Thyroid gland (tissue), 4 donors: ENCODE measurements at regions not wholly inside any gene's neighbourhood (a gene's known extent, or its start where the extent isn't known, plus 50 kb on each side); places are given as distances from the start of the nearest gene placed in this dataset.

Experiments
- DNase-seq, 2 donors: peaks; one replicate each; pipeline ENCODE4 v3.0.0-alpha.2; 2019
- H3K27ac ChIP-seq, 3 donors: fragments of 200-600 bp; sonication (generic); 1 replicate in 2 of 3; 2 replicates in 1 of 3; pipeline ENCODE4 v1.5.1; 2016 to 2019; ENCODE audit warnings: mild to moderate bottlenecking in 1 of 3, moderate library complexity in 1 of 3
- H3K27me3 ChIP-seq: fragments of 200-600 bp; sonication (generic); one replicate; pipeline ENCODE4 v1.5.1; 2019
- H3K36me3 ChIP-seq, 2 donors: fragments of 200-600 bp; sonication (generic); one replicate each; pipeline ENCODE4 v1.5.1; 2016 to 2019
- H3K4me1 ChIP-seq, 2 donors: fragments of 200-600 bp; sonication (generic); one replicate each; pipeline ENCODE4 v1.5.1; 2017 to 2019
- H3K4me3 ChIP-seq, 3 donors: fragments of 200-600 bp; sonication (generic); replicated peaks in 1 of 3; 1 replicate in 2 of 3; 2 replicates in 1 of 3; pipeline ENCODE4 v1.5.1; 2016; ENCODE audit warnings: mild to moderate bottlenecking in 1 of 3
- H3K9me3 ChIP-seq: fragments of 200-600 bp; sonication (generic); one replicate; pipeline ENCODE4 v1.5.1; 2017
- POLR2A ChIP-seq, 2 donors: fragments of 450-650 bp; IDR thresholded peaks; one replicate each; pipeline ENCODE4 v1.6.1; 2017; ENCODE audit warnings: antibody characterized with exemption in 2 of 2, mild to moderate bottlenecking in 2 of 2, moderate library complexity in 1 of 2
- WGBS, 2 donors: methylation state at CpG; one replicate each; pipeline ENCODE4 v1.1.5; 2017; 5-methylcytosine and 5-hydroxymethylcytosine counted together
- intact Hi-C: fragments of 100-400 bp; cut with DNase I; formaldehyde crosslinking; loops from one replicate; pipeline ENCODE4 v1.15.1; 2023
- TF ChIP-seq, protein P1 (sequence below), 6 experiments: fragments of 200-600 bp in 3 of 6; fragments of 450-650 bp in 3 of 6; sonication (generic) in 3 of 6; IDR thresholded peaks; one replicate each; pipeline ENCODE4 v1.5.1; 2016 to 2019; ENCODE audit warnings: antibody characterized with exemption in 6 of 6, mild to moderate bottlenecking in 2 of 6, inconsistent platforms in 1 of 6, moderate library complexity in 1 of 6

- H3K4me1 ChIP-seq: no peaks in the 10 kb centered on the region
- intact Hi-C loops: no loop called here
- H3K4me3 ChIP-seq: no peak overlapping the region
- no peak for DNase-seq
- H3K36me3 ChIP-seq: no peaks in the 10 kb centered on the region
- H3K27me3 ChIP-seq: no peaks in the 10 kb centered on the region
- TF ChIP-seq, protein P1, sequence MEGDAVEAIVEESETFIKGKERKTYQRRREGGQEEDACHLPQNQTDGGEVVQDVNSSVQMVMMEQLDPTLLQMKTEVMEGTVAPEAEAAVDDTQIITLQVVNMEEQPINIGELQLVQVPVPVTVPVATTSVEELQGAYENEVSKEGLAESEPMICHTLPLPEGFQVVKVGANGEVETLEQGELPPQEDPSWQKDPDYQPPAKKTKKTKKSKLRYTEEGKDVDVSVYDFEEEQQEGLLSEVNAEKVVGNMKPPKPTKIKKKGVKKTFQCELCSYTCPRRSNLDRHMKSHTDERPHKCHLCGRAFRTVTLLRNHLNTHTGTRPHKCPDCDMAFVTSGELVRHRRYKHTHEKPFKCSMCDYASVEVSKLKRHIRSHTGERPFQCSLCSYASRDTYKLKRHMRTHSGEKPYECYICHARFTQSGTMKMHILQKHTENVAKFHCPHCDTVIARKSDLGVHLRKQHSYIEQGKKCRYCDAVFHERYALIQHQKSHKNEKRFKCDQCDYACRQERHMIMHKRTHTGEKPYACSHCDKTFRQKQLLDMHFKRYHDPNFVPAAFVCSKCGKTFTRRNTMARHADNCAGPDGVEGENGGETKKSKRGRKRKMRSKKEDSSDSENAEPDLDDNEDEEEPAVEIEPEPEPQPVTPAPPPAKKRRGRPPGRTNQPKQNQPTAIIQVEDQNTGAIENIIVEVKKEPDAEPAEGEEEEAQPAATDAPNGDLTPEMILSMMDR (IDR thresholded peaks at IDR 0.05): no peak
- TF ChIP-seq POLR2A (IDR thresholded peaks at IDR 0.05): no peak
- 61 to 63% methylated on average over 1 of the region's 1 CpG for WGBS, 2 donors
- H3K27ac ChIP-seq: no peak overlapping the region
- H3K9me3 ChIP-seq: no peaks in the 10 kb centered on the region
Measured at GRCh38 chr11:80420374-80420773, 979.5 kb upstream of the TENM4 start.

- intact Hi-C loops: no loop called here
- no peaks in the 10 kb centered on the region for H3K9me3 ChIP-seq
Measured at GRCh38 chr11:80417681-80418080, 976.9 kb upstream of the TENM4 start.

GRCh38 chr11:80415580-80415979 is 974.8 kb upstream of the TENM4 start:
- TF ChIP-seq, protein P1 (IDR thresholded peaks at IDR 0.05): no peak
- no peak for TF ChIP-seq POLR2A (IDR thresholded peaks at IDR 0.05)
- H3K9me3 ChIP-seq: no peaks in the 10 kb centered on the region
- H3K4me1 ChIP-seq: no peaks in the 10 kb centered on the region
- intact Hi-C loops: no loop called here
- H3K4me3 ChIP-seq: no peak overlapping the region
- DNase-seq: no peak
- H3K27ac ChIP-seq: no peak overlapping the region
- H3K27me3 ChIP-seq: no peaks in the 10 kb centered on the region
- H3K36me3 ChIP-seq: no peaks in the 10 kb centered on the region
- 85 to 89% methylated on average over 2 of the region's 2 CpGs for WGBS, 2 donors

More at GRCh38 chr11:80417681-80418080, 976.9 kb upstream of the TENM4 start:
- Histone ChIP-seq H3K4me1 (no peaks in the 10 kb centered on the region), H3K27me3 (no peaks in the 10 kb centered on the region), H3K36me3 (no peaks in the 10 kb centered on the region), H3K4me3 (no peak overlapping the region), H3K27ac (no peak overlapping the region)
- WGBS, 2 donors: 87 to 91% methylated on average over 2 of the region's 2 CpGs
- TF ChIP-seq, protein P1 (IDR thresholded peaks at IDR 0.05): no peak
- no peak for TF ChIP-seq POLR2A (IDR thresholded peaks at IDR 0.05)
- DNase-seq: no peak

DNA sequence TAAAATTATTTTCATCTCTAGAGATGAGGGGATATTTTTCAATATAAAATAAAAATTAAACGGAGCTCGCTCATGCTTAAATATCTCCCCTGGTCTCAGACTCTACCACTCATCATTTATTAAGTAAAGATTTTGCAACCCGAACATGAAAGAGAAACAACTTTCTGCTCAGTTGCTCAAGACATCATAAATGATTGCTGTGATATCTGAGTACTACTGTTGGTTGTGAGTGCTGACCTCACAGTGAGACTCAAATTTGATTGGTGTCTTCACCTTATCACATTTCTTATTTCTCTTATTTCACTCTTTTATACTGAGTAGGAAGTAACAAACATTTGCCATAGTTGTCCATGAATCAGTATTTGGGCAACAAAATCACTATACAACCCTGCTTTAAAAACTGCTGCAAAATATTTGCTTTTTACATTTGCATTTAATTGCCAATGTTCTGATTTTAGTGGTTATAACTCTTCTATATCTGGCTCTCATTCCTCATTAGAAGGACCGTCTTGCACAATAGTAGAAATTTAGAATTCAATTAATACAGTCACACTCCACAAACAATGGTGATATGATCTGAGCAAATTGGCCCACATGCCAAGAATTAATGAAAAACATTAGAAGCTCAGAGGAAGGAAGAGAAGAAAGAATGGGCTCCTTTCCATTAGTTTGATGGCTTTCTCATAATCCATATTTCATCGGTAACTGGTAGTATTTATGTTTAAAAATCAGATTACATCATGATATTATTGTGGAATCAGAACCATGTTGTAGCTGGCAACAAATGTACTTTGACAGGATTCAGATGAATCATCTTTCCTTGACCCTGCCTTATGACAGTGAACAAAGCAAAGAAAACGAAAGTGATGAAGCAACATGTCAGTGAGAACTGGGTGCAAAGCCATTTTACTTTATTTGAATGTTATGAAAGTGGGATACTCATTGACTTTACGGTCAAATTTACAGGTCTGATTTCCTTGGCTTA is 973.6 kb upstream of the TENM4 start:
- no peak overlapping the region for H3K27ac ChIP-seq
- H3K27me3 ChIP-seq: no peaks in the 10 kb centered on the region
- no peaks in the 10 kb centered on the region for H3K4me1 ChIP-seq
- H3K4me3 ChIP-seq: no peak overlapping the region
- H3K9me3 ChIP-seq: no peaks in the 10 kb centered on the region
- no peak for TF ChIP-seq POLR2A (IDR thresholded peaks at IDR 0.05)
- TF ChIP-seq, protein P1 (IDR thresholded peaks at IDR 0.05): no peak
- DNase-seq: no peak
- intact Hi-C loops: no loop called here
- 76 to 80% methylated on average over 7 of the region's 7 CpGs for WGBS, 2 donors
- H3K36me3 ChIP-seq: no peaks in the 10 kb centered on the region

- Histone ChIP-seq H3K4me3 (no peak overlapping the region), H3K27me3 (no peaks in the 10 kb centered on the region), H3K27ac (no peak overlapping the region), H3K36me3 (no peaks in the 10 kb centered on the region), H3K9me3 (no peaks in the 10 kb centered on the region), H3K4me1 (no peaks in the 10 kb centered on the region)
- 32 to 47% methylated on average over 5 of the region's 5 CpGs for WGBS, 2 donors
- DNase-seq: no peak
- intact Hi-C loops: no loop called here
- TF ChIP-seq, protein P1 (IDR thresholded peaks at IDR 0.05): no peak
- no peak for TF ChIP-seq POLR2A (IDR thresholded peaks at IDR 0.05)
Measured at GRCh38 chr11:80412604-80413003, 971.8 kb upstream of the TENM4 start.
